Germinal center (tissue), 1 donor: ENCODE measurements at regions not wholly inside any gene's neighbourhood (a gene's known extent, or its start where the extent isn't known, plus 50 kb on each side); places are given as distances from the start of the nearest gene placed in this dataset.
"Not testable (repeated sequence)": the region's sequence is repeated elsewhere in the genome, so short reads cannot be mapped to it uniquely, and the experiment has no call there.

Experiments used
- DNase-seq: peaks from one replicate; pipeline ENCODE4 v3.0.0; 2012; ENCODE audit warnings: mixed read lengths, low spot score

GRCh38 chr3:80734920-80735319 is 967.1 kb upstream of the ROBO1 start:
- DNase-seq = no peak

DNA sequence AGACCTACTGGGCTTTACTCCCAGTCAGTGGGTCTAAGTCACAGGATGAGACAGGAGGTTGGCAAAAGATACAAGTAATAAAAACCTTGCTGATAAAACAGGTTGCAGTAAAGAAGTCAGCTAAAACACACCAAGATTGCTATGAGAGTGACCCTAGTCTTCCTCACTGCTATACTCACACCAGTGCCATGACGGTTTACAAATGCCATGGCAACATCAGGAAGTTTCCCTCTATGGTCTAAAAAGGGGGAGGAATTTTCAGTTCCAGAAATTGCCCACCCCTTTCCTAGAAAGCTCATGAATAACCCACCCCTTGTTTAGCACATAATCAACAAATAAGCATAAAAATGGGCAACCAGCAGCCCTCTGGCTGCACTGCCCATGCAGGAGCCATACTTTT is 966.7 kb upstream of the ROBO1 start:
- DNase-seq = no peak

DNA sequence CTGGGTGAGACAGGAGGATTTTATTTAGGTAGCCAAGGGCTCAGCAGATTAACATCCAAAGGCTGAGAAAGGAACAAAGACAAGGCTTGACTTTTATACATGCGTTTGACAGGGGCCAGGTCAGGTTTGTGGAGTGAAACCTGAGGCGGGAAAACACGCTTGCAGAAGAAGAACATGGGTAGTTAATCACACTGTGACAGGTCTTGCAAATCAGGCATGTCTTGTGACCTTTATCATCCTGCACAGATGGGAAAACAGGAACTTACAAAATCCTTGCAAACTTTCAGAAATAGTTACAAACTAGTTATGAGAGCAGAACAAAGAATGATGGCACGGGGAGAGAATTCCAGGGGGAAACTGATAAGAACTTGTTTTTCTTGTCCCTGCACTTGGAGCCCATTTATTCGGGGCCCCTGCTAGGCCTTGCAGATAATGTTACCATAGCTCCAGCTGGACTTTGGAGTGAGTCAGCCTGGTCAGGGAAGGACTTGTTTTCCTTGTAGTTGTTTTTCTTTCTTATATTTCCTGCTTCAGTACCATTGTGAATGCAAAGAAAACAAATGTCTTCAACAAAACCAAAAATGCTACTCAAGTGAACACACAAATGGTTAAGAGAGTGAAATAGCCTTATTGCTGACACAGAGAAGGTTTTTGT is 965.9 kb upstream of the ROBO1 start:
- DNase-seq = no peak

DNA sequence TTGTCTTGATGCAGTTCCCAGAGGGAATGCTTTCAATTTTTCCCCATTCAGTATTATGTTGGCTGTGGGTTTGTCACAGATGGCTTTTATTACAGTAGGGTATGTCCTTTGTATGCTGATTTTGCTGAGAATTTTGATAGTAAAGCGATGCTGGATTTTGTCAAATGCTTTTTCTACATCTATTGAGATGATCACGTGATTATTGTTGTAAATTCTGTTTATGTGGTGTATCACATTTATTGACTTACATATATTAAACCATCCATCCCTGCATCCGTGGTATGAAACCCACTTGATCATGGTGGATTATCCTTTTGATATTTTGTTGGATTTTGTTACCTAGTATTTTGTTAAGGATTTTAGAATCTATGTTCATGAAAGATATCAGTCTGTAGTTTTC is 959.8 kb upstream of the ROBO1 start:
- not testable (repeated sequence) for DNase-seq

DNA sequence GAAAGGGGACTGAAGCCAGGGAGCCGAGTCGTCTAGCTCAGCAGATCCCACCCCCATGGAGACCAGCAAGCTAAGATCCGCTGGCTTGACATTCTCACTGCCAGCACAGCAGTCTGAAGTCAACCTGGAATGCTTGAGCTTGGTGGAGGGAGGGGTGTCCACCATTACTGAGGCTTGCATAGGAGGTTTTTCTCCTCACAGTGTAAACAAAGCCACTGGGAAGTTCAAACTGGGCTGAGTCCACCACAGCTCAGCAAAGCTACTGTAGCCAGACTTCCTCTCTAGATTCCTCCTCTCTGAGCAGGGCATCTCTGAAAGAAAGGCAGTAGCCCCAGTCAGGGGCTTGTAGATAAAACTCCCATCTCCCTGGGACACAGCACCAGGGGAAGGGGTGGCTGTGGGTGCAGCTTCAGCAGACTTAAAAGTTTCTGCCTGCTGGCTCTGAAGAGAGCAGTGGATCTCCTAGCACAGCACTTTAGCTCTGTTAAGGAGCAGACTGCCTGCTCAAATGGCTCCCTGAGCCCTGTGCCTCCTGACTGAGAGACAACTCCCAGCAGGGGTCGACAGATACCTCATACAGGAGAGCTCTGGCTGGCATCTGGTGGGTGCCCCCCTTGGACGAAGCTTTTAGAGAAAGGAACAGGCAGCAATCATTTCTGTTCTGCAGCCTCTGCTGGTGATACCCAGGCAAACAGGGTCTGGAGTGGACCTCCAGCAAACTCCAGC is 942.0 kb upstream of the ROBO1 start:
- not testable (repeated sequence) for DNase-seq

DNA sequence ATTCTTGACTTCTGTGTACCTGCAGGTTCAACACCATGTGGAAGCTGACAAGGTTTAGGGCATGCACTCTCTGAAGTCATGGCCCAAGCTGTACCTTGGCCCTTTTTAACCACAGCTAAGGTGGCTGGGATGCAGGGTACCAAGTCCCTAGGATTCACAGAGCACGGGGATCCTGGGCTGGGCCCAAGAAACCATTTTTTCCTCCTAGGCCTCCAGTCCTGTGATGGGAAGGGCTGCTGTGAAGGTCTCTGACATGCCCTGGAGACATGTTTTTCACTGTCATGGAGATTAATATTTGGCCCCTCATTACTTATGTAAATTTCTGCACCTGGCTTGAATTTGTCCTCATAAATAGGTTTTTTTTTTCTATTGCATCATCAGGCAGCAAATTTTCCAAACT is 937.5 kb upstream of the ROBO1 start:
- no peak for DNase-seq

- DNase-seq = no peak
These were observed 933.6 kb upstream of the ROBO1 start for GRCh38 chr3:80701349-80701748.

DNA sequence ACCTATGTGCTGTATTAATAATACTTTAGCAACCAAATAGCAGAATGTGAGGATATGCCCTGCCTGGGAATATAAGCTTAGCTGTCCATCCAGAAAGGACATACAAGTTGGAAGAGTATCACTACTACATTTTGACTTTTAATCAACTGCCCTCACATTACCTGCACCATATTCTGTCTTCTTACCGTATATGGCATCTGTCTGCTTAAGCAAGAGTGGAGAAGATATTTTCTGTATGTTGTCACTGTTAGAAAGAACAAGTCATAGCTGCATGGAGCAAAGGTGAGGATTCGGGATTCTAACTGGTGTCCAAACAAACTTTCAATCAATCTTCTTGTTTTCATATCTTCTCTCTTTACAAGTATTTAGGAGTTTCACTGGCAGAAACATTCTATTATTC is 929.5 kb upstream of the ROBO1 start:
- no peak for DNase-seq

- DNase-seq = no peak
These were observed 928.5 kb upstream of the ROBO1 start for GRCh38 chr3:80696280-80696679.

- no peak for DNase-seq
These were observed 921.0 kb upstream of the ROBO1 start for GRCh38 chr3:80688814-80689213.

- no peak for DNase-seq
These were observed 915.2 kb upstream of the ROBO1 start for GRCh38 chr3:80682951-80683350.

- DNase-seq = no peak
These were observed 914.4 kb upstream of the ROBO1 start for GRCh38 chr3:80682235-80682634.

GRCh38 chr3:80677796-80678195 is 910.0 kb upstream of the ROBO1 start:
- DNase-seq = no peak

DNA sequence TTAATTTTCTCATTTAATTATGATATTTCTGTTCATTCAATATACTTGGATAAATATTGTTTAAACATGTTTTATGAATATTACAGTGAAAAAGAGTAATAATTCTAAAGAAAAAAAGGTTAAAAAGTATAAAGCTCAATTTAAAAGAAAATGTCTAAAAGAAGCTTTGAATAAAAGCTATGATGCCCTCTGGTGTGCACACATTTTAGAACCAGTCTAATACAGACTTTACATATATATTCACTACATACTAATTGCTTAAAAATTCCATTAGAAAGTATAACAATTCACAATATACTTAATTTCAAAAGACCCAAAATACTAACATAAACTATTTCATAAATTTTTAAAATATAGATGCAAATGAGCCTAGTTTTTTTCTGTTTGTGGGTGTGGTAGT is 909.1 kb upstream of the ROBO1 start:
- no peak for DNase-seq

- no peak for DNase-seq
These were observed 908.5 kb upstream of the ROBO1 start for GRCh38 chr3:80676261-80676660.

DNA sequence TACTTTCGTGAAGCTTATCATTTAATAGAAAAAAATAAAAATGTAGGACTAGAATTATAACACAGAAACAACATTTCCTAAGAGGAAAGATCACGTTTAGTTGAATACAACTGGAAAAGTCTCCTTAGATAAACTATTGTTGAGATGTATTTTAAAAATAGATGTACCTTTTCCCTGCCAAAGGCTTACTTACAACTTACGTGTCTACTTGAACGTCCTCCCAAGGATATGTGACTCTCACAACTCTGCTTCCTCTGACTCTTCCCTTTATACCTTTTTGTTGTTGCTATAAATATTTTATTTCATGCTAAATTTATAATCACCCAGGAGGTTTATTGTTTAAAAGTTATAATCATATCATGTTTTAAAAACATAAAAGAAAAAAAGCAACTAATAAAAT is 908.0 kb upstream of the ROBO1 start:
- DNase-seq = no peak

GRCh38 chr3:80668600-80669294 is 900.9 kb upstream of the ROBO1 start:
- DNase-seq = no peak

- DNase-seq = no peak
These were observed 900.3 kb upstream of the ROBO1 start for GRCh38 chr3:80668100-80668499.

DNA sequence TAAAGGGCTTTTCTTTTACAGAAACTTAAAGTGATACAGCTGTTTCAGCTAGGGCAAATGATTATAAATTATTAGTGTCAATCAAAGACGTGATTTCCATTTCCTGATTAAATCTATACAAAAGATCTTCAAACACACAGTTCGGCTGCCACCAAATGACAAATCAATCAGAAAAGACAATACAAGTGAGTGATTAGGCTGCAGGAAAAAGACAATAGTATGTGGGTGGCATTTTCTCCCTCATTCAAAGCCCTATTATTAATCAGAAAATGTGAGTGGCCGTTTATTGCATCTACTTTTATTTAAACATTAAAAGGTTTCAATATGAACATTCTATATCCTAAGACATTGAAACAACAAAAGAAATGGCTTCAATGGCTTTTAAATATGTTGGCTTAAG is 895.6 kb upstream of the ROBO1 start:
- no peak for DNase-seq

- DNase-seq = no peak
These were observed 887.4 kb upstream of the ROBO1 start for GRCh38 chr3:80655216-80655615.

GRCh38 chr3:80649170-80649569 is 881.4 kb upstream of the ROBO1 start:
- DNase-seq = no peak

DNA sequence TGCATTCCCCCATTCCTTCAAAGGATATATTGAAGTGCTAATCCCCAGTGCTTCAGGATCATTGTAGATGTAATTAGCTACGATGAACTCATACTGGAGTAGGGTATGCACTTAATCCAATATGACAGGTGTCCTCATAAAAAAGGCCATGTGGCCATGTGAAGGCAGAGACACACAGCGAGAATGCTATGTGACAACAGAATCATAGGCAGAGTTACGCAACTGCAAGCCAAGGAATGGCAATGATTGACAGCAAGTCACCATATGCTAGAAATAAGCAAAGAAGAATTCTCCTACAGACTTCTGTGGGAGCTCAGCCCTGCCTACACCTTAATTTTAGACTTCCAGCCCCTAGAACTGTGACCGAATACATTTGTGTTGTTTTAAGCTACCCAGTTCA is 875.6 kb upstream of the ROBO1 start:
- DNase-seq = no peak
